Duodenal mucosa (tissue), 2 donors: ENCODE measurements at regions not wholly inside any gene's neighbourhood (a gene's known extent, or its start where the extent isn't known, plus 50 kb on each side); places are given as distances from the start of the nearest gene placed in this dataset.
"Not testable (repeated sequence)": the region's sequence is repeated elsewhere in the genome, so short reads cannot be mapped to it uniquely, and the experiment has no call there.

Experiments used
- H3K27ac ChIP-seq: one replicate; pipeline ENCODE4 v1.7.0; 2013; ENCODE audit warnings: low read depth, low read length
- H3K27me3 ChIP-seq, 2 donors: one replicate each; pipeline ENCODE4 v1.7.0; 2013; ENCODE audit warnings: low read length in 2 of 2, control low read depth in 1 of 2; ENCODE audit not compliant: insufficient read depth in 2 of 2, control insufficient read depth in 1 of 2
- H3K36me3 ChIP-seq, 2 donors: one replicate each; pipeline ENCODE4 v1.7.0; 2013; ENCODE audit warnings: low read length in 2 of 2, control low read depth in 1 of 2; ENCODE audit not compliant: insufficient read depth in 2 of 2, control insufficient read depth in 1 of 2
- H3K4me1 ChIP-seq, 2 donors: one replicate each; pipeline ENCODE4 v1.7.0; 2013; ENCODE audit warnings: low read length in 2 of 2, control low read depth in 1 of 2; ENCODE audit not compliant: insufficient read depth in 2 of 2, control insufficient read depth in 1 of 2
- H3K4me3 ChIP-seq, 2 donors: one replicate each; pipeline ENCODE4 v1.7.0; 2013; ENCODE audit warnings: low read length in 2 of 2, low read depth in 1 of 2
- H3K9ac ChIP-seq, 2 donors: one replicate each; pipeline ENCODE4 v1.7.0; 2013; ENCODE audit warnings: low read length in 2 of 2, low read depth in 1 of 2
- H3K9me3 ChIP-seq, 2 donors: one replicate each; pipeline ENCODE4 v1.7.0; 2013; ENCODE audit warnings: low read length in 2 of 2, control low read depth in 1 of 2; ENCODE audit not compliant: control insufficient read depth in 1 of 2

DNA sequence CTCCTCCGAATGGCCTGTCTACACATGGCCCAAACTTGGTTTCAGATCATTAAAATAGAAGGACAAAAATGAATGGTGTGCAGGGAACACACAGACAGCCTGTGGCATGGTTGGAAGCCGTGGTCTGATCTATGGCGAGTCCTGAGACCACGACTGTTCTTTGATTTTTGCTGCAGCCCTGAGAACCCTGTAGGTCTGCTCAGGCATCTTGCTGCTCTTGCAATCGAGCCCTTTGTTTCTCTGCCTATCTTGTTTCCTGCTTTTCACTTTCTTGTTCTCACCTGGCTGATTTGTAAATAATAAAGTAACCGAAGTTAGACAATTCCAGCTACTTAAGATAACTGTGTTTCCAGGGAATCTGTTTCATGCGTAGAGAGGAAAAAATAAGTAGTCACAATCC, 54.1 kb upstream of the NBPF9 start:
- not testable (repeated sequence) for H3K4me1 ChIP-seq, H3K27ac ChIP-seq, H3K36me3 ChIP-seq, H3K4me3 ChIP-seq, H3K9me3 ChIP-seq, H3K27me3 ChIP-seq, H3K9ac ChIP-seq

DNA sequence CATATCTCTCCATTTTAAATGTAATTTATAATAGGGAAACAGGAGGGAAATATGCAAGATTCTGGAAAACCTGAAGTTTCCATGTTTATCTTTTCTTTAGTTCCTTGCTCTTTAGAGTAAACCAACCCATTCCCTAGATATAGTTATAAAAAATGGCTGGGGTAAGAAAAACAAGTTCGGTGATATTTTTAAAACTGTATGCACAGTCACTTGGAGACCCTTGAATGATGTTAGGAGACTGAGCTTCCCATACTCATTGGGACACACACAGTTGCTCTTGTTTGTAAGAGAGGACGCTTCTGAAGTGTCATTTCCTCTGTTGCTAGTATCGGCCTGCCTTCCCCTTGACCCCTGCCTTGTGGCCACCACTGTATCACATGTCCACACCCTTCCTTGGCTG, 55.0 kb upstream of the NBPF9 start:
- H3K4me3 ChIP-seq, H3K27ac ChIP-seq, H3K9me3 ChIP-seq, H3K9ac ChIP-seq, H3K27me3 ChIP-seq, H3K4me1 ChIP-seq, H3K36me3 ChIP-seq: not testable (repeated sequence)

DNA sequence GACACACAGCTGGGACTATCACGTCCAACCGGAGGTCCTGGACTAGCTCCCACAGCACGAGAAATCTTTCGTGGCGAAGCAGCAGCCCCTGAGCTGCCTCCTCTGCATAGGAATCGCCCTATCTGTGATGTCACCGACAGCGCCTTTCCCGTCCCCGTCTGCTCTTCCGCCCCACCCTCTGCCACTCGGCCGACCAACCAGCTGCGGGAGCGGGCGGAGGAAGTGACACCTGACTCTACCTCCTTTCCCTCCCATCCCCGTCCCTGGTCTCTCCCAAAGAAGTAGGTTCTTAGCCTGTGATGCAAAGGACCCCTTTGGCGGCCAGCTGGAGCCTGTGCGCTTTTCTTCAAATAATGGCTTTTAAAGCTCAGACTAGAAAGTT, 59.7 kb upstream of the NBPF9 start:
- H3K9ac ChIP-seq, H3K27me3 ChIP-seq, H3K36me3 ChIP-seq, H3K4me3 ChIP-seq, H3K9me3 ChIP-seq, H3K4me1 ChIP-seq, H3K27ac ChIP-seq: not testable (repeated sequence)

DNA sequence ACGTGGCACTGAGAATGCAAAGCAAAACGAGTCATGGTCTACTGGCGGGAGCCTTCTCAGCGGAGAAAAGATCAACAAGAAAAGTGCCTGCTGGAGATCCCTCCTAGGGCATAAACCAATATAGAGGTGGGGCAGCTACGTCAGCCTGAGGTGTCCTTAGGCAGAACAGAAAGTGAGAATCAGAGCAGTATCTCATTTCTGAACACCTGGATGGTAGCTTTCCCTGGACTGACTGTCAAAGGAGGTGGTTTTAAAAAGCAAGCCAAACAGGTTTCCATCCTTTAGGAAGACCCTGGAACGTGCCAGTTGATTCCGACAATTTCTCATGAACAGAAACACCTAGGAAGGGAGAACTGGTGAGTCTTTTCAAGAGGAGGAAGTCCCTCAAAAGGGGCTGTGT, 71.4 kb upstream of the NBPF9 start:
- not testable (repeated sequence) for H3K27ac ChIP-seq, H3K36me3 ChIP-seq, H3K27me3 ChIP-seq, H3K4me1 ChIP-seq, H3K9me3 ChIP-seq
- H3K4me3 ChIP-seq, result peak overlapping the region; percentile 40
- H3K9ac ChIP-seq, result peak overlapping the region in 1 of 2 donors; percentile 33

DNA sequence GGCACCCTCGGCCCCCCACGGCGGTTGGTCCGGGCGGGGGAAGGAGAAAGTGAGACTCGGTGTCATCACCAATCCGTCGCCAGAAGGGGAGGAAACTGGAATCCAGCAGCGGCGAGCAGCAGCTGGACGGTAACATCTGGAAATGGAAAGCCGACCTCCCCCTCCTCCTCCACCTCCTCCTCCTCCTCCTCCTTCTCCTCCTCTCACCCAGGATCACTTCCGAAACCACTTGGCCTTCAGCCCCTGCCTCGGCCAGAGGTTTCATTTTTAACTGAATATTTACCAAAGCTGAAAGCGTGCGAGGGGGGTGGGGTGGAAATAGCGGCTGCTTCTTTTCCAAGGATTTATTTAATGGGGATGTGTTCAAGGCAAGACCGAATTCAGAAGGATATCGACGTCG, 72.5 kb upstream of the NBPF9 start:
- not testable (repeated sequence) for H3K9me3 ChIP-seq, H3K4me3 ChIP-seq, H3K27ac ChIP-seq, H3K27me3 ChIP-seq, H3K9ac ChIP-seq, H3K36me3 ChIP-seq, H3K4me1 ChIP-seq

GRCh38 chr1:149176453-149177316, 73.3 kb upstream of the NBPF9 start:
- Histone ChIP-seq H3K27ac (peak overlapping the region; percentile 50), H3K9ac (peak overlapping the region in 1 of 2 donors; percentile 43), H3K4me3 (peak overlapping the region; percentile 40 to 53)
- H3K9me3 ChIP-seq, H3K27me3 ChIP-seq, H3K4me1 ChIP-seq, H3K36me3 ChIP-seq: not testable (repeated sequence)

DNA sequence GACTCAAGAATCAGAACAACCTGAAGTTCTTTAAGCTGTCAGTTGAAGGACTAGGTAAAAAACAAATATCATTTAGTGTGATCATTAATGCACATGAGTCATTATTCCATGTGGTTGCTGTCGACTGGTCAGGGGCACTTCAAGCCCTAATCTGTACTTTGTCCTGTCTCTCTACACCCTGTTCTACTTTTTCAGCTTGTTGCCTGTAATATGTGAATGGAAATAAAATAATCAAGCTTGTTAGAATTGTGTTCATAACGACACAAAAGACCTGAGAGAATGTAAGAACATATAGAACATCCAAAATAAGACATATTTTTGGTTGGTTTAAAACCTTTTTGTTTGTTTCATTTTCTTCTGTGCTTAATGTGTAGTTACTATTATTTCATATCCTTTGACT, 87.4 kb upstream of the NBPF9 start:
- H3K9ac ChIP-seq, H3K4me1 ChIP-seq, H3K36me3 ChIP-seq, H3K9me3 ChIP-seq, H3K27me3 ChIP-seq, H3K27ac ChIP-seq, H3K4me3 ChIP-seq: not testable (repeated sequence)

DNA sequence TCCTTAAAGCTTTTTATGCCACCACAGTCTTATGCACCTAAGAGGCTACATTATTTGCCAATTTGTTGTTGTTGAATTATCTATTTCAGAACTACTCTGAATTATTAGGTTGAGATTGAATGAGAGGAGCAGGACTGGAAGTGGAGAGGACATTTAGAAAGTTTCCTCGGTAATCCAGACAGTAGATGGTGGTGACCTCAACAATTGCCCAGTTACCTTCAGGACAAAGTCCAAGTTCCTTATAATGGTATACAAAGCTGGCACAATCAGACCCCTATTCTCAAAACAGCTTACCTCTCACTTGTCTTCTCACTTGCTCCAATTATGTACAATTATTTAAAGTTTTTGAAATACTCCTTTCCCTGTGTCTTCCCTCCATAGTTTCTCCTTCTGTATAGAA, 93.3 kb upstream of the NBPF9 start:
- not testable (repeated sequence) for H3K36me3 ChIP-seq, H3K27me3 ChIP-seq, H3K9ac ChIP-seq, H3K27ac ChIP-seq, H3K4me3 ChIP-seq, H3K9me3 ChIP-seq, H3K4me1 ChIP-seq

DNA sequence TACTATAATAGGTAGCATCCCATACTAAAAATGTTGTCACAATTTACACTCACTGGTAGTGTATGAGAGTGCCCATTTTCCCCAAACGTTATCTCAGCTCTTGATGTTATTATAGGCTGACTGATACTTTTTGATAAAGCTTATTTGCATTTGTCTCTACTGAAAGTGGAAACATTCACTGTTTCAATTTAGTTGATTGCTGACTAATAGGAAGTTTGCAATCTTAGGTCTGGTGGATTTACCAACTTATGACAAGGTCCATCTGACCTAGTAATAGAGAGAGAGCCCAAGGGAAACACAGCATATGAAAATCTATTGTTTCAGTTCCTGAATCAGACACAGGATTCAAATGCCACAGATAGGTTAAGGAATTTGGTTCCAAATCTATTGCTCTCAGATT, 97.2 kb upstream of the NBPF9 start:
- H3K4me1 ChIP-seq, H3K36me3 ChIP-seq, H3K4me3 ChIP-seq, H3K9ac ChIP-seq, H3K27me3 ChIP-seq, H3K9me3 ChIP-seq, H3K27ac ChIP-seq: not testable (repeated sequence)

GRCh38 chr1:149202283-149202682, 98.9 kb upstream of the NBPF9 start:
- not testable (repeated sequence) for H3K9me3 ChIP-seq, H3K4me1 ChIP-seq, H3K36me3 ChIP-seq, H3K4me3 ChIP-seq, H3K27me3 ChIP-seq, H3K9ac ChIP-seq, H3K27ac ChIP-seq

- H3K4me3 ChIP-seq, H3K27me3 ChIP-seq, H3K4me1 ChIP-seq, H3K27ac ChIP-seq, H3K36me3 ChIP-seq, H3K9ac ChIP-seq, H3K9me3 ChIP-seq: not testable (repeated sequence)
Observed at GRCh38 chr1:149204396-149204795, 101.0 kb upstream of the NBPF9 start.
